ENCODE measurements at regions not wholly inside any gene's neighbourhood (a gene's known extent, or its start where the extent isn't known, plus 50 kb on each side); places are given as distances from the start of the nearest gene placed in this dataset.
"Not testable (repeated sequence)": the region's sequence is repeated elsewhere in the genome, so short reads cannot be mapped to it uniquely, and the experiment has no call there.

DNA sequence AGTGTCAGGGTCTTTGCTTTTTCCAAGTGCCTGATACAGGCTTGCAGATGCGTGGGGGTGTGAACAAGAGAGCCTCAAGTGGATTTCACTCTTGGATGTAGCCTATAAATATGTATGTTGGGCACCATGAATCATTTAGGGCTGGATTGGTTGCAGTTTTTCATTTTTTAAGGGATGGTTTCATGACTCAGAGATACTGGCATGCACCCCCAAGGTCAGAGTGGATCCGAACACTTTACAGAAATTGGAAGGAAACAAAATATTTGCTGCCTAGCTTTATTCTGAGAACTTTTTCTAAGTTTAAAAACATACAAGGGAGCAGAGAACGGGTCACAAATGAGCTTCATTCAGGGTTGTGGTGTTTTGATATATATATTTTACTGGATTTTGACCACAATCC lies 436.8 kb upstream of the ERCC4 start:
- H3K4me1 Mint-ChIP-seq, result no peaks in the 10 kb centered on the region
- ATAC-seq (no peak), DNase-seq (no peak)
- no peaks in the 10 kb centered on the region for H3K27me3 Mint-ChIP-seq
- H3K9me3 Mint-ChIP-seq (ENCODE audit: low read depth), result peaks cover 4% of the 10 kb centered on the region
- H3K4me3 Mint-ChIP-seq, result no peak overlapping the region
- intact Hi-C loops (cut with DNase I, micrococcal nuclease), result no loop called here
- no peaks in the 10 kb centered on the region for H3K36me3 Mint-ChIP-seq (ENCODE audit: low read depth)
- ChIA-PET POLR2A (no interaction called here), CTCF (no interaction called here)
- H3K27ac Mint-ChIP-seq, result no peak overlapping the region

DNA sequence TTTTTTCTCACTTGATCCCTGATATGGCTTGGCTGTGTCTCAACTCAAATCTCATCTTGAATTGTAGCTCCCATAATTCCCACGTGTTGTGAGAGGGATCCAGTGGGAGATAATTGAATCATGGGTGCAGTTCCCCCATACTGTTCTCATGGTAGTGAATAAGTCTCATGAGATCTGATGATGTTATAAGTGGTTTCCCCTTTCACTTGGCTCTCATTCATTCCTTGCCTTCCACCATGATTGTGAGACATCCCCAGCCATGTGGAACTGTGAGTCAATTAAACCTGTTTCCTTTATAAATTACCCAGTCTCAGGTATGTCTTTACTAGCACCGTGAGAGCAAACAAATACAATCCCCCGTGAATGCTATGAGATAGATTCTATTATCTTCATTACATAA lies 430.5 kb upstream of the ERCC4 start:
- POLR2A ChIA-PET; H3K36me3 Mint-ChIP-seq (ENCODE audit: low read depth); H3K27ac Mint-ChIP-seq; DNase-seq; H3K4me1 Mint-ChIP-seq; ATAC-seq; H3K4me3 Mint-ChIP-seq; intact Hi-C loops (cut with DNase I, micrococcal nuclease); H3K9me3 Mint-ChIP-seq (ENCODE audit: low read depth); H3K27me3 Mint-ChIP-seq; CTCF ChIA-PET: not testable (repeated sequence)

DNA sequence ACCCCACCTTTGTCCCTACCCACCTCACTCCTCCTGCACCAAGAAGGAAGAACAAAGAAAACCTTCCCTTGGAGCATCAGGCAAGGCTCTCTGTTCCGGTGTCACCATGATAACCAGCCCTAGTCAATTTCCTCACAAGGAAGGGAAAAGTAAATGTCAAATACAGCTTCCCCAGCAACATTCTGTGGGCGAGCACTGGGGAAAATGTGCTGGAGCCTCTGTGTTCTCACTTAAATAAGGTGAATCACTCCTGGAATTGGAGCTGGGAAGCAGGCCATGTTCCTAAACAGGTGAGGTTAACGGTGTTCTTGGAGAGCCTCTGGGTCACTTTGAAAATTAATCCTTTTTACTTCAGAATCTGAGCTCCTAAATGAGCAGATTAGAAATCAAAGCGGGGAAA lies 427.9 kb upstream of the ERCC4 start:
- CTCF ChIA-PET, result no interaction called here
- H3K4me1 Mint-ChIP-seq, result no peaks in the 10 kb centered on the region
- ATAC-seq (no peak), DNase-seq (no peak)
- POLR2A ChIA-PET, result no interaction called here
- no peak overlapping the region for H3K4me3 Mint-ChIP-seq
- no peaks in the 10 kb centered on the region for H3K9me3 Mint-ChIP-seq (ENCODE audit: low read depth)
- H3K27ac Mint-ChIP-seq, result no peak overlapping the region
- intact Hi-C loops (cut with DNase I, micrococcal nuclease), result no loop called here
- no peaks in the 10 kb centered on the region for H3K36me3 Mint-ChIP-seq (ENCODE audit: low read depth)
- H3K27me3 Mint-ChIP-seq, result peaks cover 3% of the 10 kb centered on the region

DNA sequence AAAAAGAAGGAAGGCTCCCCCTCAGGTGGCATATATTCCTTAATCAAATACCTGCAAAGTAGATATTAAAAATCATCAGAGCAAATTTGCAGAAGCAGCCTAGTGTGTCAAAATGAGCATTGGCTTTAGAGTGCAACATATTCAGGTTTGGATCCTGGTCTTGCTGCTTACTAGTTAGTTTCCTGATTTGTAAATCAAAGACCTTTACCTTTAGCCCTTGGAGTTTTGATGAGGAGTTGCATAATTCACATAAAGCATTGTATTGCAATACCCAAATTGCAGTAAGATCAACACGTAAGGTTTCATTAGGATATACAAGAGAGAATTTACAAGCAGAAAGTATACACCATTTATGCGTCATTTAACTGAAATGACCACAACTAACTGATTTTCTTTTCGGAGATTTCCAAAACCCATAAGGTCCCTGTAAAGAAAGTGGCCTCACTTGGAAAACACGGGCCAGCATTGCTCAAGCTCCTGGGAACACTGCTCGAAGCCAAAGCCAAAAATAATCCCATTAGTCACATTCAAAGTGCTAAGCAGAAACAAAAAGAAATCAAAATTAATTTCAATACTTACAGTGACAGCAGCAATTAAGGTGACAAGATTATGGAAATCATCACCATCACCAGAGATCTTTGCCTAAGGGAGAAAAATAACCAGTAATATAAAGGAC lies 415.9 kb upstream of the ERCC4 start:
- ATAC-seq, result no peak
- Mint-ChIP-seq H3K9me3 (ENCODE audit: low read depth) (peaks cover 2% of the 10 kb centered on the region), H3K27ac (no peak overlapping the region), H3K4me3 (no peak overlapping the region), H3K27me3 (no peaks in the 10 kb centered on the region), H3K36me3 (ENCODE audit: low read depth) (no peaks in the 10 kb centered on the region), H3K4me1 (no peaks in the 10 kb centered on the region)
- CTCF ChIA-PET, result no interaction called here
- intact Hi-C loops (cut with DNase I, micrococcal nuclease), result no loop called here
- no peak for DNase-seq
- POLR2A ChIA-PET, result no interaction called here

DNA sequence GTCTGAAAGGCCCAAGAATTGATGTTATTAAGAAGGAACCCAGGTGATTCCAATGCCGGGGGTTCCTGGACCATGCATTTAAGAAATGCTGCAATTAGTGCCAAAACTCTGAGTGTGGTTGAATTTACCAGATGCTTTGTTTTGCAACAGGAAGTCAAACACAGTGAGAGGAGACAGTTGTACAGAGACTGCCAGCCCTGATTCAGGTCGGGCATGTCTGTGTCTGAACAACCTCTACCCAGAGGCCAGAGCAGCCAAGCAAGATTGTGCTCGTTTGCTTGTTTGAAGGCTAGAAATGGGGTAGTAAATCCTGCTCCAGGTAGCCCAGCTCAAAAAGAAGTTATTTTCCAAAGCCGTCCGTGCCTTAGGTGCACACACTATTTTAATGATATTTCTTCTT lies 412.4 kb upstream of the ERCC4 start:
- Mint-ChIP-seq H3K4me1 (no peaks in the 10 kb centered on the region), H3K27ac (no peak overlapping the region), H3K27me3 (no peaks in the 10 kb centered on the region), H3K9me3 (ENCODE audit: low read depth) (no peaks in the 10 kb centered on the region), H3K36me3 (ENCODE audit: low read depth) (no peaks in the 10 kb centered on the region), H3K4me3 (no peak overlapping the region)
- CTCF ChIA-PET, result no interaction called here
- ATAC-seq (no peak), DNase-seq (no peak)
- POLR2A ChIA-PET, result no interaction called here
- intact Hi-C loops (cut with DNase I, micrococcal nuclease), result no loop called here

DNA sequence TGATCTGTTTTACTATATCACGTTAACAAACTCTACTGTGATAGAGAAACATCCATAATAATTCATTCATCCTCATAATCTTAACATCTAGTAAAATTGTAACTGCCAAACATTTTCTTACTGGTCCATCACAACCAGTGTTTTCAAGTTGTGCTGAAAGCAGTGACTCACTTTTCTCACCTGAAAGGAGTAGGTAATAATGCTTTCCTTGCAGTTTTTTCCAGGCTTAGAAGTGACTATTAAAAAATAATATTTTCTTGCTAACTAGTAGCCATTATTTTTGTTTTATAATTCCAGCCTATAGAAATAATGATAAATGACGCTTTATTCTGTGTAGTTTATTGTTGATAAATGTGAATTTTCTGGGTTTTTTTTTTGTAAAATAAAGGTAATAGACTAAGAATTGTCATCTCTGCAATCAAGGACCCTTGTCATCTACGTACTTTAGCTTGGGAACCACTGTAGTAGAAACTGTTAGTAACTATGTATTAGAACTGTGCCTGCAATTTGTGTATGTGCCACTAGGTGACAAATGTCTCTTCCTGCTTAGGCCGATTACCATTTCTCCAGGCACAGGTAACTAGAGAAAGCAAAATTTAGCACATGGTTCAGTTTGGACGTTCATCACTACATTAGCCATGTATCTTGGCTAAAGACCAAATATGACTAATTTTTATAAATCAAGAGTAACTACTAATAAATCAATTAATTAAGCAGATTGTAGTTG lies 409.4 kb upstream of the ERCC4 start:
- H3K36me3 Mint-ChIP-seq (ENCODE audit: low read depth), result no peaks in the 10 kb centered on the region
- H3K4me3 Mint-ChIP-seq, result no peak overlapping the region
- ATAC-seq (no peak), DNase-seq (no peak)
- peaks cover 14% of the 10 kb centered on the region for H3K9me3 Mint-ChIP-seq (ENCODE audit: low read depth)
- CTCF ChIA-PET, result no interaction called here
- H3K27me3 Mint-ChIP-seq, result no peaks in the 10 kb centered on the region
- no peak overlapping the region for H3K27ac Mint-ChIP-seq
- H3K4me1 Mint-ChIP-seq, result no peaks in the 10 kb centered on the region
- POLR2A ChIA-PET, result no interaction called here
- intact Hi-C loops (cut with DNase I, micrococcal nuclease), result no loop called here

DNA sequence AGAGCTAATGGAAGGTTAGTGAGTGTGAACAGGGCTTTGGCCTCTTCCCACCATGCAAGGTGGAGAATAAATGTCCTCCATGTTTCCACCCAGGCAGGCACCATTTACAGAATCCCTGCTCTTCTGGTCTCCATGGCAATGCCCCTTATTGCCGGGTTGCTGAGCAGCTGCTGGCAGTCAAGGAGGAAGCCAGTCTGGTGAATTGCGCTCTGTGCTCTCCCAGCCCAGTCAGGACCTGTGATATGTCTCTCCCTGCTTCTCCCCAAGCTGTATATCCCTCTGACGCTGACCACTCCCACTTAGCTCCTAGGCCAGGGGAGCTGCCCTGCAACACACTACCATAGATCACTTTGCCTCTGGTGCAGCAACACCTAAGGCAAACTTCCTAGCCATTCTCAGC lies 402.1 kb upstream of the ERCC4 start:
- ATAC-seq (no peak), DNase-seq (no peak)
- CTCF ChIA-PET, result no interaction called here
- H3K4me3 Mint-ChIP-seq, result no peak overlapping the region
- intact Hi-C loops (cut with DNase I, micrococcal nuclease), result no loop called here
- H3K27ac Mint-ChIP-seq, result no peak overlapping the region
- no peaks in the 10 kb centered on the region for H3K36me3 Mint-ChIP-seq (ENCODE audit: low read depth)
- peaks cover 14% of the 10 kb centered on the region for H3K9me3 Mint-ChIP-seq (ENCODE audit: low read depth)
- H3K4me1 Mint-ChIP-seq, result no peaks in the 10 kb centered on the region
- no peaks in the 10 kb centered on the region for H3K27me3 Mint-ChIP-seq
- POLR2A ChIA-PET, result no interaction called here

DNA sequence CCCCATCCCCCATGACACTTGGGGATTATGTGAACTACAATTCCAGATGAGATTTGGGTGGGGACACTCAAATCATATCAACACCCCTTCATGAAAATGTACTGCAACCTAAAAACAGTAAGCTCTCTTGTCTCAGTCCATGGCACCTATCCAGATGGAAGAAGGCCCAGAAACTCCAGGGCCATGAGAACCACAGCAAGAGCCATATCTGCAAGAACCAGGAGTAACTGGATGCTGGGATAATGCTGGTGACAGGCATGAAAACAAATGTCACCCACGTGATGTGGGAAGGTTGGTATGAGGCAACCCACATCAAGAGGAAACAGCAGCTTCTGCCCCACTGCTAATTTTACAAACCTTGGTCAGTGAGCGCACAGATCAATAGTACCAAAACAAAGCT lies 400.1 kb upstream of the ERCC4 start:
- no peak overlapping the region for H3K27ac Mint-ChIP-seq
- intact Hi-C loops (cut with DNase I, micrococcal nuclease), result no loop called here
- ATAC-seq, result no peak
- H3K4me3 Mint-ChIP-seq, result no peak overlapping the region
- ChIA-PET POLR2A (no interaction called here), CTCF (no interaction called here)
- peaks cover 2% of the 10 kb centered on the region for H3K9me3 Mint-ChIP-seq (ENCODE audit: low read depth)
- H3K36me3 Mint-ChIP-seq (ENCODE audit: low read depth), result no peaks in the 10 kb centered on the region
- no peaks in the 10 kb centered on the region for H3K27me3 Mint-ChIP-seq
- no peak for DNase-seq
- H3K4me1 Mint-ChIP-seq, result no peaks in the 10 kb centered on the region

DNA sequence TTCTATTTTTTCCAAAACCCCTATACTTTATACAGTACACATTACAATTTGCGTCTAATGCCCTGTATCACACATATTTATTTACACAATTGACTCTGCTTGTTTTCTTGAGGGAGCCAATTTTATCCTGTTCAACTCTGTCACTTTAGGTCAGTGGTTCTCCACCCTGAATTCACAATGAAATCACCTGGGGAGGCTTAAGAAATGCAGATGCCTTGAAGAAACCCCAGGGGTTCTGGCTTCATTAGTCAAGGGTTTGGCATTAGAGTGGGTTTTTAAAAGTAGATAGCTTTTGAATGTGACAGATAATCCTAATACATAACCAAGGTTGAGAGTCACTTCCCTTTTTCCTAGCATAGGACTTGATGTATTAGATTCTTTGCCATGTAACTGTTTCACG lies 398.6 kb upstream of the ERCC4 start:
- POLR2A ChIA-PET, result no interaction called here
- intact Hi-C loops (cut with DNase I, micrococcal nuclease), result no loop called here
- no peaks in the 10 kb centered on the region for H3K9me3 Mint-ChIP-seq (ENCODE audit: low read depth)
- no peaks in the 10 kb centered on the region for H3K36me3 Mint-ChIP-seq (ENCODE audit: low read depth)
- CTCF ChIA-PET, result no interaction called here
- H3K27ac Mint-ChIP-seq, result no peak overlapping the region
- no peak for DNase-seq
- no peaks in the 10 kb centered on the region for H3K4me1 Mint-ChIP-seq
- ATAC-seq, result no peak
- H3K27me3 Mint-ChIP-seq, result no peaks in the 10 kb centered on the region
- no peak overlapping the region for H3K4me3 Mint-ChIP-seq

DNA sequence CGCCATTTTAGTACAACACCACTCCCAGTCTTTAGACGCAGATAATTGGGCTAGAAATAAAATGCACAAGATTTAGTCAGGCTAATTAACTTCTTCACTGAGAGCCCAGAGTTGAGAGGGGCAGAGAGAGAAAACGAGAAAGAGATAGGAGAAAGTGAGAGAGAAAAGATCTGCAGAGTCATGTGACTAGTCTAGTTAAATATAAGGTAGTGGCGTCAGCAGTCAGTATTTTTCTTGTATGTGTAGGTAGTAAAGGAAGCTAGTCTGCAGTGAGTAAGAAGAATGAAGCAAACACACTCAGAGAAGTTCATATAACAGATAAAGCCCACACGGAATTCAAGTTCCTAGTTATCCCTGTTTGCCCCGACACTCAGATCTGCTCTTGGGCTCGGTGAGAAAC lies 392.6 kb upstream of the ERCC4 start:
- DNase-seq (no peak), ATAC-seq (no peak)
- peaks cover 4% of the 10 kb centered on the region for H3K9me3 Mint-ChIP-seq (ENCODE audit: low read depth)
- CTCF ChIA-PET, result no interaction called here
- intact Hi-C loops (cut with DNase I, micrococcal nuclease), result no loop called here
- H3K4me3 Mint-ChIP-seq, result no peak overlapping the region
- POLR2A ChIA-PET, result no interaction called here
- H3K27ac Mint-ChIP-seq, result no peak overlapping the region
- H3K4me1 Mint-ChIP-seq, result no peaks in the 10 kb centered on the region
- no peaks in the 10 kb centered on the region for H3K36me3 Mint-ChIP-seq (ENCODE audit: low read depth)
- no peaks in the 10 kb centered on the region for H3K27me3 Mint-ChIP-seq

DNA sequence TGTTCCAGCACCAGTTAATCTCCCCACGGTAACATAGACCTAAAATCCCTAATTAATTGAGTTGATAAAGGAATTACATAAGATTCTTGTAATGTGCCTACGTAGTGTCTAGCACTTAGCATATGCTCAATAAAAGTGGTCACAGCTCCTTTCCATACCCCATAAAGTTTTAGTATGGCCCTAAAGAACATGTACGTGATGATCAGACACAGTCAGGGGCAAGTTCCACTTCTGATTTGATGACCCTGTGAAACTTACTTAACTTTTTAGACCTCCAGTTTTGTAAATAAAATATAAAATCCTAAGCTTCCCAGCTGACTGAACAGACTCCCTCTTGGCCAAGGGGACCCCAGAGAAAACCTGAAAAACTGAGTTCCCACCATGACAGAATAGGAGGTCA lies 391.3 kb upstream of the ERCC4 start:
- H3K36me3 Mint-ChIP-seq (ENCODE audit: low read depth), result no peaks in the 10 kb centered on the region
- no peak overlapping the region for H3K4me3 Mint-ChIP-seq
- ChIA-PET CTCF (no interaction called here), POLR2A (no interaction called here)
- H3K9me3 Mint-ChIP-seq (ENCODE audit: low read depth), result peaks cover 10% of the 10 kb centered on the region
- H3K27ac Mint-ChIP-seq, result no peak overlapping the region
- no peaks in the 10 kb centered on the region for H3K27me3 Mint-ChIP-seq
- ATAC-seq, result no peak
- intact Hi-C loops (cut with DNase I, micrococcal nuclease), result no loop called here
- H3K4me1 Mint-ChIP-seq, result no peaks in the 10 kb centered on the region
- no peak for DNase-seq

DNA sequence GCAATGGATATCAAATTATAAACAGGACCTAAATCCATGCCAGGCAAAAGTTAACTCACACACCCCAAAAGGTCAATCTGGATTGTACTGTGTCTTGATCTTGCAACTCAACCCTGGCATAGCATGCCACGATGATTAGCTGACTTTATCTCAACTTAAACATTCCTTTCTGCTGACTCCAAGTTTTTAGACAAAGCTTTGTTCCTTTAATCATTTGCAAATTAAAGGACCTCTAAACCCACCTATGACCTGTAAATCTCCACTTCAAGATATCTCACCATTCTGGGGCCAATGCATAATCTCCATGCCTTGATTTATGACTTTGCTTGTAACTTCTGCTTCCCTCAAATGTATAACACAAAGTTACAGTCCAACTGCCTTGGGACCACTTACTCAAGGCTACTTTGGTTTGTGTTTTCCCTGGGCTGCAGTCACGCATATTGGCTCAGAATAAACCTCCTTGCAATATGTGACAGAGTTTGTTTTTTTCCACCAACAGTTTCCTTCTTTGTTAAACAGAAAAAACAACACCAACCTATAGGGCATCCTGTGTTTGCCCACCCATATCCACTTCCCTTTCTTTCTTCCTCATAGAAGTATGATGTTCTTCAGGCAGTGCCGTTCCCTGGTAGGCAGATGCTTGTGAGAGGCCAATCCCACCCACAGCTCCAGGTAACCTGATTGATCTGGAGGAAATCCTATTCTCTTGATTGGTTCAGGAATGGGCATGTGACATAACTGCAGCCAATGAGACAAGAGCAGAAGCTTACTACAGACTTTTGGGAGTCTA lies 390.6 kb upstream of the ERCC4 start:
- POLR2A ChIA-PET, result no interaction called here
- Mint-ChIP-seq H3K4me1 (no peaks in the 10 kb centered on the region), H3K27ac (no peak overlapping the region)

More for the DNA sequence above, 390.6 kb upstream of the ERCC4 start:
- Mint-ChIP-seq H3K4me3 (no peak overlapping the region), H3K27me3 (no peaks in the 10 kb centered on the region), H3K36me3 (ENCODE audit: low read depth) (no peaks in the 10 kb centered on the region), H3K9me3 (ENCODE audit: low read depth) (peaks cover 10% of the 10 kb centered on the region)
- no peak for ATAC-seq
- CTCF ChIA-PET, result no interaction called here
- no peak for DNase-seq
- intact Hi-C loops (cut with DNase I, micrococcal nuclease), result no loop called here

All from activated CD4-positive, alpha-beta T cell treated with anti-CD3 and anti-CD28 coated beads for 36 hours (primary cell).